22Rv1 (cell line): ENCODE measurements at regions not wholly inside any gene's neighbourhood (a gene's known extent, or its start where the extent isn't known, plus 50 kb on each side); places are given as distances from the start of the nearest gene placed in this dataset.

Source experiments
- H3K27ac ChIP-seq: fragments of 450-650 bp; 2 replicates; pipeline ENCODE4 v1.5.1; 2017
- ZFX ChIP-seq: fragments of 450-650 bp; IDR thresholded peaks from 2 replicates; pipeline ENCODE4 v1.6.1; 2017; ENCODE audit warnings: antibody characterized with exemption, borderline replicate concordance
- TF ChIP-seq, protein P1 (sequence below): fragments of 450-650 bp; IDR thresholded peaks from 2 replicates; pipeline ENCODE4 v1.5.1; 2017; ENCODE audit warnings: mild to moderate bottlenecking

- no peak overlapping the region for H3K27ac ChIP-seq
- TF ChIP-seq, protein P1, sequence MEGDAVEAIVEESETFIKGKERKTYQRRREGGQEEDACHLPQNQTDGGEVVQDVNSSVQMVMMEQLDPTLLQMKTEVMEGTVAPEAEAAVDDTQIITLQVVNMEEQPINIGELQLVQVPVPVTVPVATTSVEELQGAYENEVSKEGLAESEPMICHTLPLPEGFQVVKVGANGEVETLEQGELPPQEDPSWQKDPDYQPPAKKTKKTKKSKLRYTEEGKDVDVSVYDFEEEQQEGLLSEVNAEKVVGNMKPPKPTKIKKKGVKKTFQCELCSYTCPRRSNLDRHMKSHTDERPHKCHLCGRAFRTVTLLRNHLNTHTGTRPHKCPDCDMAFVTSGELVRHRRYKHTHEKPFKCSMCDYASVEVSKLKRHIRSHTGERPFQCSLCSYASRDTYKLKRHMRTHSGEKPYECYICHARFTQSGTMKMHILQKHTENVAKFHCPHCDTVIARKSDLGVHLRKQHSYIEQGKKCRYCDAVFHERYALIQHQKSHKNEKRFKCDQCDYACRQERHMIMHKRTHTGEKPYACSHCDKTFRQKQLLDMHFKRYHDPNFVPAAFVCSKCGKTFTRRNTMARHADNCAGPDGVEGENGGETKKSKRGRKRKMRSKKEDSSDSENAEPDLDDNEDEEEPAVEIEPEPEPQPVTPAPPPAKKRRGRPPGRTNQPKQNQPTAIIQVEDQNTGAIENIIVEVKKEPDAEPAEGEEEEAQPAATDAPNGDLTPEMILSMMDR: no peak
- no peak for TF ChIP-seq ZFX
Measured at GRCh38 chrX:10329984-10330383, 173.2 kb downstream of the CLCN4 start.

DNA sequence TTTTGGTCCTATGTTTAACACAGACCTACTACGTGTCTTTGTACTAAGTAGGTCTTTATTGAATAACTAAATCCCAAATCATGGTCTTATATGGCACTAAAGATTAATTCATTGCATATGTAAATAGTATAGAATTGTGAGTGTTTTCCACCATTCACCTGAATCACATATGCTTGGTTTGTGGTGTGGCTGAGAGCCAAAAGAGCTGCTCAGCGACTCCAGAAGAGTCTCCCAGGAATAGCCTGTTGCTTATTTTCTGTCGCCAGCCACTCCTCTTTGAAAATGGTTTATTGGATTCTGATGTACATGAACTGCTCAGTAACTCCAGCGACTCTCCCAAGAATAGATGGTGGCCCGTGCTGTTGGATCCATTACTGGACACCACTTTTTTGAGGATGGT lies 184.5 kb downstream of the CLCN4 start:
- H3K27ac ChIP-seq: no peak overlapping the region
- TF ChIP-seq ZFX: no peak
- TF ChIP-seq, protein P1: no peak

- H3K27ac ChIP-seq: no peak overlapping the region
- TF ChIP-seq, protein P1: no peak
- TF ChIP-seq ZFX: no peak
Measured at GRCh38 chrX:10350221-10350620, 193.4 kb downstream of the CLCN4 start.

DNA sequence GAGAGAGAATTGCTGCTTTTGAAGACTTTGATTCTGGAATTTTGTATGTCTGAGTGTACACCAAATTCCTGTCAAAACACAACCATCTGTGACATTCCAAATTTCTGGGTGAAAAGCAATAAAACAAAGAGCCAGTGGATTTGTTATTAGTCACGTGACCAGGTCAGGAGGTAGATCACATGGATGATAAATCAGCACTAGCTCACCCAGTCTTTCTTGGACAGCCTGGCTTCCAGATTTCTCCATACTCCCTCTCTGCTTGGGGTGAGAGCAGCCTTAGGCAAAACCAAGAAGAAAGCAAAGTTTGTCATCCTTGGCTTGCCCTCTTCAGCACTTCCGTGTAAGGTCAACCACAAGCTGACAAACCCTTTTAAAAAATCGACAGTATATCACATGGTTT lies 194.2 kb downstream of the CLCN4 start:
- no peak for TF ChIP-seq ZFX
- TF ChIP-seq, protein P1: no peak
- no peak overlapping the region for H3K27ac ChIP-seq

- H3K27ac ChIP-seq: no peak overlapping the region
- TF ChIP-seq, protein P1: no peak
- no peak for TF ChIP-seq ZFX
Measured at GRCh38 chrX:10352536-10352935, 195.8 kb downstream of the CLCN4 start.

- no peak for TF ChIP-seq ZFX
- TF ChIP-seq, protein P1: no peak
- no peak overlapping the region for H3K27ac ChIP-seq
Measured at GRCh38 chrX:10356979-10357378, 200.2 kb downstream of the CLCN4 start.

GRCh38 chrX:10358958-10359357 lies 202.2 kb downstream of the CLCN4 start:
- TF ChIP-seq, protein P1: no peak
- no peak for TF ChIP-seq ZFX
- H3K27ac ChIP-seq: no peak overlapping the region
